Astrocyte of the spinal cord (primary cell): ENCODE measurements at regions not wholly inside any gene's neighbourhood (a gene's known extent, or its start where the extent isn't known, plus 50 kb on each side); places are given as distances from the start of the nearest gene placed in this dataset.

Experiments
- DNase-seq: peaks from one replicate; pipeline ENCODE4 v3.0.0; 2011; ENCODE audit warnings: low read depth, low spot score
- H3K4me3 ChIP-seq: 2 replicates; pipeline ENCODE4 v1.5.1; 2011; ENCODE audit warnings: low read depth, mild to moderate bottlenecking, low read length, moderate library complexity
- CTCF ChIP-seq: IDR thresholded peaks from 2 replicates; pipeline ENCODE4 v1.5.1; 2012; ENCODE audit warnings: low read depth, mild to moderate bottlenecking, low read length, inconsistent platforms
- in situ Hi-C: cut with HindIII; loops from 2 replicates; pipeline ENCODE4 v1.10.0; 2017; ENCODE audit warnings: low sequenced_read_pairs

- in situ Hi-C loops: no loop called here
Observed at GRCh38 chrX:44733931-44734330, 109.9 kb upstream of the DUSP21 start.

GRCh38 chrX:44731160-44731559 is 112.7 kb upstream of the DUSP21 start:
- TF ChIP-seq CTCF: no peak
- no peak overlapping the region for H3K4me3 ChIP-seq
- in situ Hi-C loops: no loop called here
- DNase-seq: no peak

More at GRCh38 chrX:44733931-44734330, 109.9 kb upstream of the DUSP21 start:
- DNase-seq: no peak
- no peak overlapping the region for H3K4me3 ChIP-seq
- TF ChIP-seq CTCF: no peak

GRCh38 chrX:44723426-44723825 is 120.4 kb upstream of the DUSP21 start:
- in situ Hi-C loops: no loop called here
- no peak for DNase-seq
- TF ChIP-seq CTCF: no peak
- H3K4me3 ChIP-seq: no peak overlapping the region

- no peak for TF ChIP-seq CTCF
- no peak for DNase-seq
- in situ Hi-C loops: no loop called here
- H3K4me3 ChIP-seq: no peak overlapping the region
Observed at GRCh38 chrX:44708470-44708869, 135.4 kb upstream of the DUSP21 start.

GRCh38 chrX:44705817-44706551 is 137.8 kb upstream of the DUSP21 start:
- in situ Hi-C loops: no loop called here
- TF ChIP-seq CTCF: no peak
- no peak overlapping the region for H3K4me3 ChIP-seq
- no peak for DNase-seq

- no peak for TF ChIP-seq CTCF
- DNase-seq: no peak
- in situ Hi-C loops: no loop called here
- H3K4me3 ChIP-seq: no peak overlapping the region
Observed at GRCh38 chrX:44698357-44698756, 145.5 kb upstream of the DUSP21 start.

- H3K4me3 ChIP-seq: no peak overlapping the region
- in situ Hi-C loops: no loop called here
- TF ChIP-seq CTCF: no peak
- no peak for DNase-seq
Observed at GRCh38 chrX:44693255-44693654, 150.6 kb upstream of the DUSP21 start.
